GM18858 (cell line): ENCODE measurements at regions not wholly inside any gene's neighbourhood (a gene's known extent, or its start where the extent isn't known, plus 50 kb on each side); places are given as distances from the start of the nearest gene placed in this dataset.
"Not testable (repeated sequence)": the region's sequence is repeated elsewhere in the genome, so short reads cannot be mapped to it uniquely, and the experiment has no call there.

Experiments used
- ATAC-seq: cut with Tn5 transposase; IDR thresholded peaks from one replicate; pipeline ENCODE4 v1.9.1; 2021; ENCODE audit not compliant: unreplicated experiment

DNA sequence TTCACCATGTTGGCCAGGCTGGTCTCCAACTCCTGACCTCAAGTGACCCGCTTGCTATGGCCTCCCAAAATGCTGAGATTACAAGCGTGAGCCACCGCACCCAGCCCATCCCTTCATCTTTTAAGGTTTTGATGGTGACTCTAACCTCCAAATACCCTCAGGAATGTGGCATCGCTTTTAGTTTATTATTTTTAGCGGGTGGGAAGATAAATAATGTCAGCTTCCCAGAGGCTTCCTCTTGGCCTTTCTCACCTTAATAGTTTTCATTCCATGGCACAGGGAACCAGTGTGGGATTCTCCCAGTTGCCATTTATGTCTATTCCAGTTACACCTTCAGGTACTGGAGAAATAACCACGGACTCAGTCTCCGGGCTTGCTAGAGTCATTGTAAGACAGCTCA lies 92.1 kb upstream of the LRRN2 start:
- ATAC-seq, result no peak

GRCh38 chr1:204780630-204781029 lies 90.0 kb upstream of the NFASC start:
- no peak for ATAC-seq

DNA sequence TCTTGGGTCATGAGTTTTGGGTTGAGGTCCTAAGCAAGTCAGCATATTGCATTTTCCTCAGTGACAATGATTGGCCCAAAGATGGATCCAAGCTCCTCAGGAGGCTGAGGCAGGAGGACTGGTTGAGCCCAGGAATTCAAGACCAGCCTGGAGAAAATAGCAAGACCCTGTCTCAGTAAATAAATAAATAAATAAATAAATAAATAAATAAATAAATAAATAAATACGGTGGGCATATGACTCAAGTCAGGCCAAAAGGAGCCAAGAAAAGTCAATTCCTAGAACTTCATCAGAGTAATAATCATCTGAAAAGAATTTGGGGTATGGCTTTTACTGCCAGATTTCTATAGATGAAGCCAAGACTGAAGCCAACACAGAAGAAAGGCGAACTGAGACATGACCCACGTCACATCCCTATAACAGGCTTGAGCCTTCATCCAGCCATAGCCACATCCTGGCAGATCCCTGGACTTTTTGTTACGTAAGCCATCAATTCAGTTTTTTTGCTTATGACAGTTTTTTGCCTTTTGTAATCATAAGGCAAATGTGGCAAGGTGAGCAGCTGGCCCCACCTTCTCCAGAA lies 88.5 kb upstream of the NFASC start:
- ATAC-seq, result no peak

DNA sequence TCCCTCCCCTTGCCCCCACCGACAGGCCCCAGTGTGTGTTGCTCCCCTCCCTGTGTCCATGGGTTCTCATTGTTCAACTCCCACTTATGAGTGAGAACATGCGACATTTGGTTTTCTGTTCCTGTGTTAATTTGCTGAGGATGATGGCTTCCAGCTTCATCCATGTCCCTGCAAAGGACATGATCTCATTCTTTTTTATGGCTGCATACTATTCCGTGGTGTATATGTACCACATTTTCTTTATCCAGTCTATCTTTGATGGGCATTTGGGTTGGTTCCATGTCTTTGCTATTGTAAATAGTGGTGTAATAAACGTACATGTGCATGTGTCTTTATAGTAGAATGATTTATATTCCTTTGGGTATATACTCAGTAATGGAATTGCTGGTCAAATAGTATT lies 85.6 kb upstream of the NFASC start:
- not testable (repeated sequence) for ATAC-seq

GRCh38 chr1:204788470-204788869 lies 82.2 kb upstream of the NFASC start:
- ATAC-seq, result no peak

DNA sequence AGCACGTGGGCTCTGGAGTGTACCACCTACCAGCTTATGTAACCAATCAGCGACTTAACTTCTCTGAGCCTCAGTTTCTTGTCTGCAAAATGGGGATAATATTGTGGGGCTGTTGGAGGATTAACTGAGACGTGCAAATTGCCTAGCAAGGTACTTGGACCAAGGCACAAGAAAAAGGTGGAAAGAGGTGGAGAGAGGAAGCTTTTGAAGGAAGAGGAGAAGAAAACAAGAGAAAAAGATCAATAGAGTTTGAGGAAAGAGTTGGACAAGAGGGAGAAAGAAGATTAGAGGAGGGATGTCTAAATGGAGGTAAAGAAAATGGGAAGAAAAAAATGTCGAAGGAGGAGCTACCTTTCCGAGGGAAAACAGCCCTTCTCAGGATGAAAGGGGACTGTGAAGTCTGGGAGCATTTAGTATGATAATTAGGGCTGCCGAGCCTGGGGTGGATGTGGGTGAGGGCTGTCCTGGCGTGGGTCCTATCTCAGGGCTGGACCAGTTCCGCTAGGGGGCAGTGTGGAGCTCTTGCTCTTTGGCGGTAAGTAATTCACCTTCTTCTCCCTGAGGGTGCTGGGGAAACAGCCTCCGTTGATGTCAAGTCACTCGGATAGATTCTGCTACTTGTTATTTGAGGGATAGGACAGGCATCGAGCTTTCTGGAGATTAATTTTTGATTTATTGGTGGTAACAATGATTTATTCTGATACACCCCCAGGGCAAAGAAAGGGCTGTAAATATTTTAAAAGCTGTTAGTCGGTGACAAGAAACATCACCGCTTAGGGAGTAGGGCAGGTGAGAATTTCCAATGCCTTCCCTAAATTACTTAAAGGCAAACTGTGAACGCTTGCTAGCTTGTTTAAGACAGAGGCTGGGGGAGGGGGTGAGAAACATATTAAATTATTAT lies 79.0 kb upstream of the NFASC start:
- no peak for ATAC-seq

DNA sequence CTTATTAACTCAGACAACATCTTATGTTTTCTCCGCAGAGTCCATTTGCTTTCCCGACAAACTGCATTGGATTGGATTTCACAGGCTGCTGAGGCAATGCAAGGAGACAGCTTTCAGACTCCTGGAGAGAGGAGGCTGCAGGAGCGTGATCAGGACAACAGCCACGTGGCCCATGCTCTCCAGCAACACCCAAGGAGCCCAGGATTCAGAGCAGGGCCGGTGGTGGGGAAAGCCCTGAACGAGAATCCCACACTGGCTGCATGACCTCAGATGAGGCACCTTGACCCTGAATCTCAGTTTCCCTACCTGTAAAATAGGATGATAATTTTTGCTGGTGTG lies 78.3 kb upstream of the NFASC start:
- no peak for ATAC-seq

- no peak for ATAC-seq
Measured at GRCh38 chr1:204793259-204793914, 77.3 kb upstream of the NFASC start.

- not testable (repeated sequence) for ATAC-seq
Measured at GRCh38 chr1:204796886-204797285, 73.8 kb upstream of the NFASC start.

- ATAC-seq, result no peak
Measured at GRCh38 chr1:204797401-204797800, 73.3 kb upstream of the NFASC start.

- ATAC-seq, result no peak
Measured at GRCh38 chr1:204799630-204800029, 71.0 kb upstream of the NFASC start.

DNA sequence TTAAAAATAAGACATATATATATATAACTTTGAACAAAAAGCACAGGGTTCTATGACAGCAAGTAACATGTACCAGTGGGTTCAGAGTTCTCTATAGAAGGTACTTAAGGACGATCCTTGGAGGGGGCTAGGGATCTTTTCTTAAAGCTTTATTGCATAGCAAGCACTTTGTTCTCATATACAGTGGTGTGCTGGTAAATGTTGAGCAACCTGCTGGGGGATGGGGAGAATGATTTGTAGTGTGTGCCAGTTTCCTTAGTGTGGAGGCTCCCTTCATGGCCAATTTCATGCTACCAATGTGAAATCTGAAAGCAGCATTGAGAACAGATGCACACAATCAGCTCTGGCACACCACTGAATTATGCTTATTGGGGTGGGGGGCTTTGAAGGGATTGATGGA lies 69.5 kb upstream of the NFASC start:
- no peak for ATAC-seq

- ATAC-seq, result no peak
Measured at GRCh38 chr1:204802401-204803175, 68.1 kb upstream of the NFASC start.

GRCh38 chr1:204803607-204804006 lies 67.1 kb upstream of the NFASC start:
- ATAC-seq, result no peak

- ATAC-seq, result no peak
Measured at GRCh38 chr1:204806943-204807687, 63.5 kb upstream of the NFASC start.

DNA sequence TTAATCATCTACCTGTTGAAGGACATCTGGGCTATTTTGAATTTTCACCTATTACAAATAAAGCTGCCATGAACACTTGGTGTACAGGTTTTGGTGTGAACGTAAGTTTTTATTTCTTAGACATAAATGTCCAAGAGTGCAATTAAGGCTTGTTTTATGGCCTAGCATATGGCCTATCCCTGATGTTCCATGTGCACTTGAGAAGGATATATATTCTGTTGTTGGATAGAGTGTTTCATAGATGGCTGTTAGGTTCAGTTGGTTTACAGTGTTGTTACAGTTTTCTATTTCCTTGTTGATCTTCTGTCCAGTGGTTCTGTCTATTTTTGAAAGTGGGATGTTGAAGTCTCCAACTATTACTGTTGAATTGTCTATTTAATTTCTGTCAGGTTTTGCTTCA lies 61.2 kb upstream of the NFASC start:
- ATAC-seq, result no peak

- ATAC-seq, result no peak
Measured at GRCh38 chr1:204812842-204813241, 57.8 kb upstream of the NFASC start.

- no peak for ATAC-seq
Measured at GRCh38 chr1:204813522-204813921, 57.1 kb upstream of the NFASC start.

DNA sequence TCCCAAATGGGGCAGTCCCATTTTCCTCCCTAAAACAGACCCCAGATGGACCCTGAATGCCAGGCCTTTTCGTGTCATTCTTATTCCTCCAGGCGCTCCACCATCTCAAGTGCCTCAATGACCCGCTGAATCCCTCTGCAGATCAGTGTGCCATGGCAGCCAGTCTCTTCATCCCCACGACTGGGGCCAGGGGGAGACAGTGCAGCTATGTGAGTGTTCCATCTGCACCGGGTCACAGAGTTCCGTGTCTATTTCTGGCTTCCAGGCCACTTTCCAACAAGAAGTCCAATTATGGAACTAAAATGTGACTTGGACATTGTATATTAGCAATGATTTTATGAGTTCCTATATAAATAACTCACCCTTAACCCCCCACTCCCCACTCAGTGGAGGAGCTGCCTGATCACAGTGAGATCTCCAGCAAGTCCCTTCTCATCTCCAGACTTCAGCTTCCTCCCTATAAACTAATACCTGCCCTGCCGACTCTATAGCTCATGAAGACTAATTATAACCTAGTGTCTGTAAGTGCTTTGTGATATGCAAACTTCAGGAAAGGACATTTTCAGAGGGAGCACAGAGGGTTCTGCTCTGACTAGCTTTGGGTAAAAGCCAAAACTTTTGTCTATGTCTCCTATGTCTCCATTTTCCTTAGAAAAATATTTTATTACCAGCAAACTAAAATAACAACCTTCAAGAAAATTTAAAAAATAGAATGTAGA lies 56.3 kb upstream of the NFASC start:
- no peak for ATAC-seq

- no peak for ATAC-seq
Measured at GRCh38 chr1:204817341-204817740, 53.3 kb upstream of the NFASC start.
